Nephron progenitor cell (in vitro differentiated cells): ENCODE measurements at regions not wholly inside any gene's neighbourhood (a gene's known extent, or its start where the extent isn't known, plus 50 kb on each side); places are given as distances from the start of the nearest gene placed in this dataset.

Source experiments
- DNase-seq: peaks from one replicate; pipeline ENCODE4 v3.0.0; 2021
- H3K27ac Mint-ChIP-seq: 2 replicates; pipeline ENCODE4 v1.8.0; 2021; ENCODE audit warnings: mild to moderate bottlenecking, moderate library complexity, mixed read lengths
- H3K27me3 Mint-ChIP-seq: 2 replicates; pipeline ENCODE4 v1.8.0; 2021; ENCODE audit warnings: mild to moderate bottlenecking, low read depth, mixed read lengths; ENCODE audit not compliant: poor library complexity
- H3K36me3 Mint-ChIP-seq: 2 replicates; pipeline ENCODE4 v1.8.0; 2021; ENCODE audit warnings: low read depth, mixed read lengths
- H3K4me1 Mint-ChIP-seq: 2 replicates; pipeline ENCODE4 v1.8.0; 2021; ENCODE audit warnings: mixed read lengths
- H3K4me3 Mint-ChIP-seq: 2 replicates; pipeline ENCODE4 v1.8.0; 2021; ENCODE audit warnings: mild to moderate bottlenecking, moderate library complexity, mixed read lengths
- H3K9me3 Mint-ChIP-seq: 2 replicates; pipeline ENCODE4 v1.8.0; 2021; ENCODE audit warnings: mild to moderate bottlenecking, moderate library complexity, mixed read lengths
- CTCF ChIP-seq: fragments of 200-600 bp; sonication (generic); IDR thresholded peaks from 2 replicates; pipeline ENCODE4 v1.5.0; 2021; ENCODE audit warnings: antibody characterized with exemption

- H3K27me3 Mint-ChIP-seq: no peaks in the 10 kb centered on the region
- H3K4me3 Mint-ChIP-seq: no peak overlapping the region
- H3K27ac Mint-ChIP-seq: peak overlapping the region; percentile 88
- TF ChIP-seq CTCF: no peak
- DNase-seq: no peak
- no peaks in the 10 kb centered on the region for H3K36me3 Mint-ChIP-seq
- peaks cover 64% of the 10 kb centered on the region for H3K4me1 Mint-ChIP-seq
- H3K9me3 Mint-ChIP-seq: peaks cover 4% of the 10 kb centered on the region
Observed at GRCh38 chr10:33493497-33493896, 159.0 kb upstream of the NRP1 start.

GRCh38 chr10:33492701-33493345, 158.4 kb upstream of the NRP1 start:
- no peaks in the 10 kb centered on the region for H3K27me3 Mint-ChIP-seq
- DNase-seq: no peak
- peak overlapping the region; percentile 50 for H3K27ac Mint-ChIP-seq
- H3K9me3 Mint-ChIP-seq: peaks cover 4% of the 10 kb centered on the region
- H3K4me1 Mint-ChIP-seq: peaks cover 57% of the 10 kb centered on the region
- no peak overlapping the region for H3K4me3 Mint-ChIP-seq
- TF ChIP-seq CTCF: no peak
- H3K36me3 Mint-ChIP-seq: no peaks in the 10 kb centered on the region

- H3K27me3 Mint-ChIP-seq: no peaks in the 10 kb centered on the region
- no peak overlapping the region for H3K4me3 Mint-ChIP-seq
- H3K9me3 Mint-ChIP-seq: peaks cover 4% of the 10 kb centered on the region
- peaks cover 35% of the 10 kb centered on the region for H3K4me1 Mint-ChIP-seq
- H3K36me3 Mint-ChIP-seq: no peaks in the 10 kb centered on the region
- TF ChIP-seq CTCF: no peak
- no peak for DNase-seq
- no peak overlapping the region for H3K27ac Mint-ChIP-seq
Observed at GRCh38 chr10:33489501-33490176, 155.2 kb upstream of the NRP1 start.

GRCh38 chr10:33487014-33487776, 152.7 kb upstream of the NRP1 start:
- no peak for TF ChIP-seq CTCF
- H3K36me3 Mint-ChIP-seq: no peaks in the 10 kb centered on the region
- no peak overlapping the region for H3K27ac Mint-ChIP-seq
- peaks cover 35% of the 10 kb centered on the region for H3K4me1 Mint-ChIP-seq
- no peak for DNase-seq
- H3K27me3 Mint-ChIP-seq: no peaks in the 10 kb centered on the region
- no peak overlapping the region for H3K4me3 Mint-ChIP-seq
- H3K9me3 Mint-ChIP-seq: peaks cover 4% of the 10 kb centered on the region

GRCh38 chr10:33485276-33485675, 150.8 kb upstream of the NRP1 start:
- Mint-ChIP-seq H3K27me3 (no peaks in the 10 kb centered on the region), H3K4me3 (no peak overlapping the region), H3K9me3 (peaks cover 8% of the 10 kb centered on the region), H3K36me3 (peaks cover 11% of the 10 kb centered on the region), H3K27ac (peak overlapping the region; percentile 76), H3K4me1 (peaks cover 48% of the 10 kb centered on the region)
- DNase-seq: no peak
- no peak for TF ChIP-seq CTCF
